ENCODE measurements at regions not wholly inside any gene's neighbourhood (a gene's known extent, or its start where the extent isn't known, plus 50 kb on each side); places are given as distances from the start of the nearest gene placed in this dataset.

DNA sequence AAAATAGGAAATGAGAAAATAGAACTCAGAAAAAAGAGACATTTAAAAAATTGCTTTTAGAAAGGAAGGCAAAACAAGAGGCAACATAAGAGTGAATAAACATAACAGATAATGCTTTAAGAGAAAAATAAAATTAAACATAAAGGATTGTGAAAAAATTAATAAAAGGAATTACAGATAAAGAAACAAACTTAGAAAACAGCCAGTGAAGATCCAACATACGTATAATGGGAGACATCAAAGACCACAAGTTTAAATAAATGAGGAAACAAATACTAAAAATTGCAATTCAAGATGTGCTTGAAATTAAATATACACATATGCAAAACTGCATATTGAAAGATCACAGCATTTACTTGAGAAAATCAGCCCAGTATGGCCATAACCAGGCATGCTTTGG, 448.9 kb downstream of the NBAS start:
- H3K27me3 ChIP-seq (ENCODE audit: control insufficient read depth, insufficient read depth, low read length): no peaks in the 10 kb centered on the region
- TF ChIP-seq, protein P1, sequence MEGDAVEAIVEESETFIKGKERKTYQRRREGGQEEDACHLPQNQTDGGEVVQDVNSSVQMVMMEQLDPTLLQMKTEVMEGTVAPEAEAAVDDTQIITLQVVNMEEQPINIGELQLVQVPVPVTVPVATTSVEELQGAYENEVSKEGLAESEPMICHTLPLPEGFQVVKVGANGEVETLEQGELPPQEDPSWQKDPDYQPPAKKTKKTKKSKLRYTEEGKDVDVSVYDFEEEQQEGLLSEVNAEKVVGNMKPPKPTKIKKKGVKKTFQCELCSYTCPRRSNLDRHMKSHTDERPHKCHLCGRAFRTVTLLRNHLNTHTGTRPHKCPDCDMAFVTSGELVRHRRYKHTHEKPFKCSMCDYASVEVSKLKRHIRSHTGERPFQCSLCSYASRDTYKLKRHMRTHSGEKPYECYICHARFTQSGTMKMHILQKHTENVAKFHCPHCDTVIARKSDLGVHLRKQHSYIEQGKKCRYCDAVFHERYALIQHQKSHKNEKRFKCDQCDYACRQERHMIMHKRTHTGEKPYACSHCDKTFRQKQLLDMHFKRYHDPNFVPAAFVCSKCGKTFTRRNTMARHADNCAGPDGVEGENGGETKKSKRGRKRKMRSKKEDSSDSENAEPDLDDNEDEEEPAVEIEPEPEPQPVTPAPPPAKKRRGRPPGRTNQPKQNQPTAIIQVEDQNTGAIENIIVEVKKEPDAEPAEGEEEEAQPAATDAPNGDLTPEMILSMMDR (IDR thresholded peaks at IDR 0.05): no peak
- no peak overlapping the region for H2AFZ ChIP-seq
- no peaks in the 10 kb centered on the region for H3K36me3 ChIP-seq (ENCODE audit: control insufficient read depth, insufficient read depth, low read length)
- no peak overlapping the region for H3K9ac ChIP-seq
- no peaks in the 10 kb centered on the region for H3K79me2 ChIP-seq
- no peak overlapping the region for H3K27ac ChIP-seq
- H3K4me2 ChIP-seq (ENCODE audit: low read length): no peak overlapping the region
- H3K9me3 ChIP-seq (ENCODE audit: control insufficient read depth, low read length): no peaks in the 10 kb centered on the region
- H3K4me3 ChIP-seq (ENCODE audit: low read depth, low read length): no peak overlapping the region
- no peaks in the 10 kb centered on the region for H3K4me1 ChIP-seq

DNA sequence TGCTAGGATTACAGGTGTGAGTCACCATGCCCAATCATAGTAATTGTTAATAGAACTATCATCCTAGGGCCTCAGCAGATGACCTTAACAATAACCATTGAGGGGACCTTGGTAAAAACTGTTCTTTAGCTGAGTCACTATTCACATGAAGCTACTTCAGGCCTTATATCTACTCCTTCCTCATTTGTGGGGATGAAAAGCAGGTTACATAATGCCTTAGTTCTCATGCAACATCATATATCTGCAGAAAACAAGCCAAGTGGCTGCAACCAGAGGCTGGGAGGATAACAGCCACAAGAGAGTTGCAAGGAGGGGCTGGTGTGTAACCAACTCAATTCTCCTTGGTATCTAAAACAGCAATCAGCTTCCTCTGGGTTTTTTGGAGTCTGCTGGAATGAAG, 445.4 kb downstream of the NBAS start:
- Histone ChIP-seq H2AFZ (no peak overlapping the region), H3K9me3 (ENCODE audit: control insufficient read depth, low read length) (no peaks in the 10 kb centered on the region), H3K79me2 (no peaks in the 10 kb centered on the region), H3K27me3 (ENCODE audit: control insufficient read depth, insufficient read depth, low read length) (no peaks in the 10 kb centered on the region), H3K4me3 (ENCODE audit: low read depth, low read length) (no peak overlapping the region), H3K4me1 (no peaks in the 10 kb centered on the region), H3K9ac (no peak overlapping the region), H3K4me2 (ENCODE audit: low read length) (no peak overlapping the region), H3K36me3 (ENCODE audit: control insufficient read depth, insufficient read depth, low read length) (no peaks in the 10 kb centered on the region), H3K27ac (no peak overlapping the region)
- TF ChIP-seq, protein P1 (IDR thresholded peaks at IDR 0.05): no peak

DNA sequence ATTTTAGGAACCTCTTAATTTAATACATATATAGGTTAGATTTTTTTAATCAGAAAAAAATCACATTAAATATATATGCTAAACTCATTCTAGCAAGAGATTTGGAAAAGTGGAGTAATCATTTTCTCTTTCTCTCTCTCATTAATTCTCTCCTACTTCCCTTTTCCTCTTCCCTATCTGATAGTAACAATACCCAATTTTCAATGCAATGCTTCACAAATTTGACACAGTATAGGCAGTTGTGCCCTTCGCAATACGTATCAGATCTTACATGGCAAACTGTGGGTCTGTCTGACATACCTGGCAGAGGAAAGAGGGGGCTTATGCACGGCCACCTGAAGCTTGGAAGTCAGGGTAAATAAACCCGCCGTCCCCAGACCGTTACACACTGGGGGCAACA, 444.3 kb downstream of the NBAS start:
- H3K36me3 ChIP-seq (ENCODE audit: control insufficient read depth, insufficient read depth, low read length): no peaks in the 10 kb centered on the region
- no peak overlapping the region for H2AFZ ChIP-seq
- TF ChIP-seq, protein P1 (IDR thresholded peaks at IDR 0.05): no peak
- no peak overlapping the region for H3K4me3 ChIP-seq (ENCODE audit: low read depth, low read length)
- H3K79me2 ChIP-seq: no peaks in the 10 kb centered on the region
- H3K27me3 ChIP-seq (ENCODE audit: control insufficient read depth, insufficient read depth, low read length): no peaks in the 10 kb centered on the region
- no peaks in the 10 kb centered on the region for H3K9me3 ChIP-seq (ENCODE audit: control insufficient read depth, low read length)
- no peak overlapping the region for H3K27ac ChIP-seq
- no peak overlapping the region for H3K4me2 ChIP-seq (ENCODE audit: low read length)
- H3K9ac ChIP-seq: no peak overlapping the region
- H3K4me1 ChIP-seq: no peaks in the 10 kb centered on the region

Data from parathyroid adenoma (tissue), 2 donors.